ENCODE measurements at regions not wholly inside any gene's neighbourhood (a gene's known extent, or its start where the extent isn't known, plus 50 kb on each side); places are given as distances from the start of the nearest gene placed in this dataset.

DNA sequence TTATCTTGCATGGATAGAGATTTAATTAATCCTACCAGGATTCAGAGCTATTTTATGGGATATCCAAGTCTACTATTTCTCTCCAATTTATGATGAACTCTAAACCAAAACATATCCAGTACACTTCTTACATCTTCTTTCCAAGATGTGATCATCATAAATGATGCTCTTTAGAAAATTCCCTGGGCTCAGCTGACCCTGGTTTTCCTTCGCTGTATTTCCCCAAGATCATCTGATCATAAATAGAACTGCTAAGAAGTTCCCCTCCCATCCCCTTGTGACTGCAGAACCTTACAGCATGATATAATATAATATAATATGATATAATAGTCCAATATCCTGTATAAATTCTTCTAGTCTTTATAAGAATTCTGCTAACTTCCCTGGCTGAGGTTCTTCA, 114.6 kb upstream of the LYZL2 start:
- ChIA-PET CTCF (ENCODE audit: partially characterized antibody) (no interaction called here), POLR2A (ENCODE audit: partially characterized antibody) (no interaction called here)
- Histone ChIP-seq H3K9ac (replicated peaks in 1 of 4; ENCODE audit: extremely low read depth in 1 of 4, low read depth in 3 of 4, low read length in 3 of 4) (no peak overlapping the region), H3K79me2 (ENCODE audit: control insufficient read depth in 1 of 2, insufficient read depth in 2 of 2, low read length in 2 of 2) (no peaks in the 10 kb centered on the region), H2BK120ac (replicated peaks; ENCODE audit: low read depth, low read length) (no peak overlapping the region), H3K4ac (replicated peaks; ENCODE audit: insufficient read length, low read depth, low read length) (no peak overlapping the region), H2BK15ac (ENCODE audit: low read length) (no peak overlapping the region), H4K20me1 (replicated peaks in 1 of 2; ENCODE audit: control insufficient read depth in 1 of 2, insufficient read depth in 2 of 2, low read length in 2 of 2) (no peaks in the 10 kb centered on the region), H3K56ac (replicated peaks; ENCODE audit: insufficient read length, low read depth, low read length) (no peak overlapping the region), H3K27me3 (replicated peaks in 1 of 4; ENCODE audit: control insufficient read depth in 3 of 4, extremely low read depth in 1 of 4, insufficient read depth in 3 of 4, low read length in 3 of 4) (no peaks in the 10 kb centered on the region), H2BK5ac (ENCODE audit: low read depth, low read length) (no peak overlapping the region), H3K4me2 (ENCODE audit: insufficient read depth in 1 of 2, low read depth in 2 of 2, low read length in 2 of 2) (no peak overlapping the region), H4K91ac (replicated peaks; ENCODE audit: insufficient read length, low read length) (no peak overlapping the region), H4K5ac (ENCODE audit: insufficient read length, low read depth, low read length) (no peak overlapping the region), H3K14ac (ENCODE audit: insufficient read length) (no peak overlapping the region), H3K27ac (ENCODE audit: low read depth, low read length) (no peak overlapping the region), H3K23me2 (ENCODE audit: low read depth, low read length) (no peaks in the 10 kb centered on the region), H3K4me1 (replicated peaks in 1 of 4; ENCODE audit: control insufficient read depth in 3 of 4, insufficient read depth in 4 of 4, low read length in 3 of 4) (no peaks in the 10 kb centered on the region), H4K8ac (ENCODE audit: extremely low read depth, insufficient read depth, low read length) (no peak overlapping the region), H3K9me3 (ENCODE audit: insufficient read depth in 2 of 2, low read depth in 1 of 2, low read length in 1 of 2) (no peaks in the 10 kb centered on the region; a peak in 1 of 4 replicates), H2BK20ac (ENCODE audit: low read length) (no peak overlapping the region), H3K4me3 (ENCODE audit: extremely low read depth in 1 of 4, insufficient read depth in 2 of 4, low read depth in 3 of 4, low read length in 4 of 4) (no peak overlapping the region), H3K18ac (ENCODE audit: extremely low read depth, low read length) (no peak overlapping the region), H2AFZ (ENCODE audit: low read length) (no peak overlapping the region), H3K36me3 (ENCODE audit: control insufficient read depth in 2 of 4, insufficient read depth in 4 of 4, low read length in 3 of 4) (no peaks in the 10 kb centered on the region), H2AK5ac (ENCODE audit: low read depth, low read length) (no peak overlapping the region), H2BK12ac (ENCODE audit: low read depth, low read length) (no peak overlapping the region), H3K79me1 (ENCODE audit: low read depth, low read length) (no peaks in the 10 kb centered on the region), H3K23ac (ENCODE audit: insufficient read length) (no peak overlapping the region)
- WGBS, 2 experiments (ENCODE audit: extremely low coverage in 1 of 2, insufficient coverage in 1 of 2, insufficient read length in 1 of 2, insufficient replicate concordance in 2 of 2, low coverage in 1 of 2, low lambda C conversion rate in 2 of 2, missing lambda C conversion rate in 1 of 2), result 89% methylated on average over 1 of the region's 1 CpG; no CpG with 5 or more reads in 1 of the 2 experiments
- no peak for DNase-seq (ENCODE audit: low read depth in 1 of 2, low spot score in 2 of 2)
- no peak for FAIRE-seq
- TF ChIP-seq CBX5 (IDR thresholded peaks at IDR 0.05; ENCODE audit: low read depth, low read length), result no peak
- no peak for TF ChIP-seq CBX8 (IDR thresholded peaks at IDR 0.05; ENCODE audit: borderline replicate concordance, low read depth, low read length)
- TF ChIP-seq EZH2 (IDR thresholded peaks at IDR 0.05; ENCODE audit: low read depth, low read length, severe bottlenecking), result no peak
- TF ChIP-seq, protein P1, sequence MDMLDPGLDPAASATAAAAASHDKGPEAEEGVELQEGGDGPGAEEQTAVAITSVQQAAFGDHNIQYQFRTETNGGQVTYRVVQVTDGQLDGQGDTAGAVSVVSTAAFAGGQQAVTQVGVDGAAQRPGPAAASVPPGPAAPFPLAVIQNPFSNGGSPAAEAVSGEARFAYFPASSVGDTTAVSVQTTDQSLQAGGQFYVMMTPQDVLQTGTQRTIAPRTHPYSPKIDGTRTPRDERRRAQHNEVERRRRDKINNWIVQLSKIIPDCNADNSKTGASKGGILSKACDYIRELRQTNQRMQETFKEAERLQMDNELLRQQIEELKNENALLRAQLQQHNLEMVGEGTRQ (IDR thresholded peaks at IDR 0.05; ENCODE audit: low read length), result no peak
- TF ChIP-seq SP2 (IDR thresholded peaks at IDR 0.05; ENCODE audit: low read length), result no peak
- TF ChIP-seq CTBP2 (IDR thresholded peaks at IDR 0.05; ENCODE audit: borderline replicate concordance, insufficient read depth, insufficient read length, low read length), result no peak

All from H1 (cell line).